Caco-2 (cell line): ENCODE measurements at regions not wholly inside any gene's neighbourhood (a gene's known extent, or its start where the extent isn't known, plus 50 kb on each side); places are given as distances from the start of the nearest gene placed in this dataset.

Experiments used
- BruUV-seq: library from RNA; stranded (reverse); fragments of 400-500 nt; replicated peaks from 2 replicates; lab custom pipeline; 2021; lab: Mats Ljungman, UMichigan
- CTCF ChIA-PET: fragments of 300-600 bp; sonication (Branson Sonifier 250); formaldehyde crosslinking; loops from one replicate; lab custom pipeline; 2022; ENCODE audit warnings: antibody characterized with exemption; lab: Charles Lee
- POLR2A ChIA-PET: fragments of 300-600 bp; sonication (Branson Sonifier 250); formaldehyde crosslinking; loops from one replicate; lab custom pipeline; 2022; ENCODE audit warnings: antibody characterized with exemption; lab: Charles Lee
- DNase-seq, 2 experiments: peaks; one replicate each; pipeline versions ENCODE4 v3.0.0 to v3.0.0-alpha.2; 2020 to 2022
- H3K27me3 ChIP-seq: replicated peaks from 2 replicates; pipeline ENCODE4 v1.6.0; 2011; ENCODE audit warnings: low read length; ENCODE audit not compliant: control insufficient read depth, insufficient read depth
- H3K36me3 ChIP-seq: 2 replicates; pipeline ENCODE4 v1.5.1; 2011; ENCODE audit warnings: low read length; ENCODE audit not compliant: control insufficient read depth, insufficient read depth
- H3K4me1 ChIP-seq: fragments of 250-450 bp; sonication (Bioruptor Pico); 2 replicates; pipeline ENCODE4 v1.5.1; 2020; ENCODE audit warnings: mild to moderate bottlenecking
- H3K4me3 ChIP-seq: 2 replicates; pipeline ENCODE4 v1.5.1; 2011; ENCODE audit warnings: low read depth, mild to moderate bottlenecking, control low read depth, low read length
- H3K9me3 ChIP-seq: fragments of 250-450 bp; sonication (Bioruptor Pico); 2 replicates; pipeline ENCODE4 v1.5.1; 2020; ENCODE audit warnings: mild to moderate bottlenecking, moderate library complexity
- H3K27ac Mint-ChIP-seq: one replicate; pipeline ENCODE4 v1.8.0; 2022; ENCODE audit warnings: mixed read lengths; ENCODE audit not compliant: unreplicated experiment
- H3K27me3 Mint-ChIP-seq: one replicate; pipeline ENCODE4 v1.8.0; 2022; ENCODE audit warnings: mixed read lengths; ENCODE audit not compliant: insufficient read depth, unreplicated experiment
- H3K36me3 Mint-ChIP-seq: one replicate; pipeline ENCODE4 v1.8.0; 2022; ENCODE audit warnings: mild to moderate bottlenecking, mixed read lengths; ENCODE audit not compliant: insufficient read depth, unreplicated experiment
- H3K4me1 Mint-ChIP-seq: one replicate; pipeline ENCODE4 v1.8.0; 2022; ENCODE audit warnings: low read depth, mixed read lengths; ENCODE audit not compliant: unreplicated experiment
- H3K4me3 Mint-ChIP-seq: one replicate; pipeline ENCODE4 v1.8.0; 2022; ENCODE audit warnings: mild to moderate bottlenecking, moderate library complexity, mixed read lengths; ENCODE audit not compliant: unreplicated experiment
- H3K9me3 Mint-ChIP-seq: one replicate; pipeline ENCODE4 v1.8.0; 2022; ENCODE audit warnings: mixed read lengths; ENCODE audit not compliant: unreplicated experiment
- CTCF ChIP-seq, 2 experiments: fragments of 200-600 bp in 1 of 2; IDR thresholded peaks; 1 replicate in 1 of 2; 2 replicates in 1 of 2; pipeline versions ENCODE4 v1.5.1 to v1.8.0; 2011 to 2022; ENCODE audit warnings: antibody characterized with exemption in 1 of 2, control low read depth in 1 of 2, inconsistent platforms in 1 of 2, low read depth in 1 of 2, low read length in 1 of 2, mild to moderate bottlenecking in 1 of 2, moderate library complexity in 1 of 2; ENCODE audit not compliant: insufficient read depth in 1 of 2, severe bottlenecking in 1 of 2, unreplicated experiment in 1 of 2
- intact Hi-C: fragments of 100-400 bp; cut with micrococcal nuclease; formaldehyde crosslinking; loops from one replicate; pipeline ENCODE4 v1.10.0; 2022; ENCODE audit not compliant: unreplicated experiment

GRCh38 chr2:213220967-213221603 lies 63.2 kb upstream of the SPAG16 start:
- Histone ChIP-seq H3K4me3 (no peak overlapping the region), H3K27me3 (no peaks in the 10 kb centered on the region), H3K36me3 (no peaks in the 10 kb centered on the region), H3K9me3 (no peaks in the 10 kb centered on the region), H3K4me1 (no peaks in the 10 kb centered on the region)
- Mint-ChIP-seq H3K27me3 (no peaks in the 10 kb centered on the region), H3K4me3 (no peak overlapping the region), H3K9me3 (no peaks in the 10 kb centered on the region), H3K36me3 (no peaks in the 10 kb centered on the region), H3K4me1 (no peaks in the 10 kb centered on the region), H3K27ac (no peak overlapping the region)
- intact Hi-C loops = no loop called here
- DNase-seq = no peak
- CTCF ChIA-PET = interaction anchor here (1.0 kb wide), 1 partner anchor 17 kb away, joined by 5 read pairs; no protein-coding TSS in a partner anchor
- POLR2A ChIA-PET = no interaction called here
- no TSS peak for BruUV-seq
- TF ChIP-seq CTCF (IDR thresholded peaks at IDR 0.05; ENCODE audit: insufficient read depth in 1 of 2, low read depth in 1 of 2, low read length in 1 of 2, severe bottlenecking in 1 of 2, unreplicated experiment in 1 of 2) = no peak

GRCh38 chr2:213221957-213222356 lies 62.3 kb upstream of the SPAG16 start:
- H3K36me3 ChIP-seq = no peaks in the 10 kb centered on the region
- Mint-ChIP-seq H3K27ac (no peak overlapping the region), H3K27me3 (no peaks in the 10 kb centered on the region), H3K9me3 (no peaks in the 10 kb centered on the region), H3K4me3 (no peak overlapping the region), H3K4me1 (no peaks in the 10 kb centered on the region), H3K36me3 (no peaks in the 10 kb centered on the region)
- no peaks in the 10 kb centered on the region for H3K27me3 ChIP-seq
- H3K4me3 ChIP-seq = no peak overlapping the region
- CTCF ChIA-PET = no interaction called here
- no peaks in the 10 kb centered on the region for H3K9me3 ChIP-seq
- no peak for TF ChIP-seq CTCF (IDR thresholded peaks at IDR 0.05; ENCODE audit: insufficient read depth in 1 of 2, low read depth in 1 of 2, low read length in 1 of 2, severe bottlenecking in 1 of 2, unreplicated experiment in 1 of 2)
- H3K4me1 ChIP-seq = no peaks in the 10 kb centered on the region
- intact Hi-C loops = no loop called here
- no TSS peak for BruUV-seq
- POLR2A ChIA-PET = no interaction called here
- no peak for DNase-seq

GRCh38 chr2:213224366-213224765 lies 59.9 kb upstream of the SPAG16 start:
- Histone ChIP-seq H3K36me3 (no peaks in the 10 kb centered on the region), H3K4me3 (no peak overlapping the region), H3K9me3 (no peaks in the 10 kb centered on the region), H3K27me3 (no peaks in the 10 kb centered on the region), H3K4me1 (no peaks in the 10 kb centered on the region)
- intact Hi-C loops = no loop called here
- BruUV-seq = no TSS peak
- no peaks in the 10 kb centered on the region for H3K4me1 Mint-ChIP-seq
- no peaks in the 10 kb centered on the region for H3K36me3 Mint-ChIP-seq
- H3K4me3 Mint-ChIP-seq = no peak overlapping the region
- no peaks in the 10 kb centered on the region for H3K27me3 Mint-ChIP-seq
- TF ChIP-seq CTCF (IDR thresholded peaks at IDR 0.05; ENCODE audit: insufficient read depth in 1 of 2, low read depth in 1 of 2, low read length in 1 of 2, severe bottlenecking in 1 of 2, unreplicated experiment in 1 of 2) = no peak
- DNase-seq = no peak
- CTCF ChIA-PET = no interaction called here
- H3K27ac Mint-ChIP-seq = no peak overlapping the region
- H3K9me3 Mint-ChIP-seq = no peaks in the 10 kb centered on the region
- POLR2A ChIA-PET = no interaction called here
